ENCODE measurements at regions not wholly inside any gene's neighbourhood (a gene's known extent, or its start where the extent isn't known, plus 50 kb on each side); places are given as distances from the start of the nearest gene placed in this dataset.

DNA sequence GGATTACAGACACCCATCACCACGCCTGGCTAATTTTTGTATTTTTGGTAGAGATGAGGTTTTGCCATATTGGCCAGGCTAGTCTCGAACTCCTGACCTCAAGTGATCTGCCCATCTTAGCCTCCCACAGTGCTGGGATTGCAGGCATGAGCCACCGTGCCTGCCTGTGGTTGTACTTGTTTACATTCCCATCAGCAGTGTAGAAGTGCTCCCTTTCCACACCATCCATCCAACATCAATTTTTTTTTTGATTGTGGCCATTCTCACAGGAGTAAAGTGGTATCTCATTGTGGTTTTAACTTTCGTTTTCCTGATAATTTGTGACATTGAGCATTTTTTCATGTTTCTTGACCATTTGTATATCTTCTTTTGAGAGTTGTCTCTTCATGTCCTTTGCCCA, 1019.4 kb upstream of the SLC10A2 start:
- no peak for DNase-seq (ENCODE audit: low read depth)
- Histone ChIP-seq H3K27me3 (ENCODE audit: control insufficient read depth, insufficient read depth, low read length) (no peaks in the 10 kb centered on the region), H3K4me3 (ENCODE audit: low read depth, low read length) (no peak overlapping the region), H3K36me3 (ENCODE audit: control insufficient read depth, insufficient read depth, low read length) (no peaks in the 10 kb centered on the region)
- TF ChIP-seq, protein P1, sequence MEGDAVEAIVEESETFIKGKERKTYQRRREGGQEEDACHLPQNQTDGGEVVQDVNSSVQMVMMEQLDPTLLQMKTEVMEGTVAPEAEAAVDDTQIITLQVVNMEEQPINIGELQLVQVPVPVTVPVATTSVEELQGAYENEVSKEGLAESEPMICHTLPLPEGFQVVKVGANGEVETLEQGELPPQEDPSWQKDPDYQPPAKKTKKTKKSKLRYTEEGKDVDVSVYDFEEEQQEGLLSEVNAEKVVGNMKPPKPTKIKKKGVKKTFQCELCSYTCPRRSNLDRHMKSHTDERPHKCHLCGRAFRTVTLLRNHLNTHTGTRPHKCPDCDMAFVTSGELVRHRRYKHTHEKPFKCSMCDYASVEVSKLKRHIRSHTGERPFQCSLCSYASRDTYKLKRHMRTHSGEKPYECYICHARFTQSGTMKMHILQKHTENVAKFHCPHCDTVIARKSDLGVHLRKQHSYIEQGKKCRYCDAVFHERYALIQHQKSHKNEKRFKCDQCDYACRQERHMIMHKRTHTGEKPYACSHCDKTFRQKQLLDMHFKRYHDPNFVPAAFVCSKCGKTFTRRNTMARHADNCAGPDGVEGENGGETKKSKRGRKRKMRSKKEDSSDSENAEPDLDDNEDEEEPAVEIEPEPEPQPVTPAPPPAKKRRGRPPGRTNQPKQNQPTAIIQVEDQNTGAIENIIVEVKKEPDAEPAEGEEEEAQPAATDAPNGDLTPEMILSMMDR (IDR thresholded peaks at IDR 0.05; ENCODE audit: insufficient read depth, low read length, severe bottlenecking): no peak
- no peak for FAIRE-seq

DNA sequence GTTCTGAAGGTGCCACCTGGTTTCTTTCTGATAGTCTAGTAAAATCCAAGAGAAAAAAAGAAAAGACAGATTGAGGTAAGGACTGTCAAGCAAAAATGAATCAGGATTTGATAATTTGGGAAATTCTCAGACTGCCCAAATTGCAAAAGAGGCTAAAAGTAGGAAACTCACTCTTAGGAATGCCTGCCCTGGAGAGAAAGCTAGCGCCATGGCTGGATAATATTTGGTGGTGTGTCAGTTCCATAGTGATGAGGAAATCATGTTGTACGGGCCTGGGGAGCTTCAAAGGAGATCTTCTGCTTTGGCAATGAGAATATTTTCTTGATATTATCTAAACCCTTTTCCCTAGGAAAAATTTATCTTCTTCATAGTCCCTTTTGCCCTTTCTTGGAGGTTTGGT, 1008.1 kb upstream of the SLC10A2 start:
- DNase-seq (ENCODE audit: low read depth) (no peak), FAIRE-seq (no peak)
- H3K27me3 ChIP-seq (ENCODE audit: control insufficient read depth, insufficient read depth, low read length): no peaks in the 10 kb centered on the region
- H3K4me3 ChIP-seq (ENCODE audit: low read depth, low read length): no peak overlapping the region
- TF ChIP-seq, protein P1 (IDR thresholded peaks at IDR 0.05; ENCODE audit: insufficient read depth, low read length, severe bottlenecking): no peak
- H3K36me3 ChIP-seq (ENCODE audit: control insufficient read depth, insufficient read depth, low read length): no peaks in the 10 kb centered on the region

DNA sequence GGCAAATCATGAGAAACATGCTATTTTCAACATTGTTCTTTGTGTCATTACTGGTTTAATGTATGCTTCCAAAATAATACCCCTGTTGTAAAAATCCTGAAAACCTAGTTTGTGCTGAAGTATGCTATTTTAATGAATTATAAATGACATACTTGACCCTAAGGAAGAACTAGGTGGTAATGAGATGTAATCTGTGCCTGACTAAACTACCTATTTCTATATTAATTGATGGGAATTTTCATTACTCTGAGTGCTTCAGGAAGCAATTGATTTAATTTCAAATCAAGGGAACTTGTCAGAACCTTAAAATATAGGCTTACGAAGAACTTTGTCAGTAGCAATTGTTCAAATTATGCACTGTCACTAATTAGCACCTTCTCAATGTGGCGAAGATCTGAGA, 1005.6 kb upstream of the SLC10A2 start:
- TF ChIP-seq, protein P1 (IDR thresholded peaks at IDR 0.05; ENCODE audit: insufficient read depth, low read length, severe bottlenecking): no peak
- H3K27me3 ChIP-seq (ENCODE audit: control insufficient read depth, insufficient read depth, low read length): no peaks in the 10 kb centered on the region
- no peaks in the 10 kb centered on the region for H3K36me3 ChIP-seq (ENCODE audit: control insufficient read depth, insufficient read depth, low read length)
- DNase-seq (ENCODE audit: low read depth) (no peak), FAIRE-seq (no peak)
- no peak overlapping the region for H3K4me3 ChIP-seq (ENCODE audit: low read depth, low read length)

DNA sequence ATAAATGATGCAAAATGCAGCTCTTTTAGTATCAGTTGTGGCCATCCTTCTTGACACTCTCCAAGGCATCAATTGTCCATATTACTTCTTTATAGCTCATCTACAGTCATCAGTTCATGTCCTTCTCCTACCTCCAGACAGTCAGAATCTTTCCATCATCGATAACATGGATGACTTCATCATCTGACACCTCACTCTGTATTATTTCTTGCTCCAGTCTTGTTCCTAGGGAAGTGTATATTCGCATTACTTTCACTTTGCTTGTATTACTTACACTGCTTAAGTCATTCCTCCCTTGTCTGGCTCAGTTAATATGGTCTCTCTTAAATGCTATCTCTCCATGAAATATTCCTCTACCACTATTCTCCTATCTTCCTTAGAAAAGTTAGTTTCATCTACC, 999.1 kb upstream of the SLC10A2 start:
- H3K4me3 ChIP-seq (ENCODE audit: low read depth, low read length): no peak overlapping the region
- DNase-seq (ENCODE audit: low read depth): no peak
- no peaks in the 10 kb centered on the region for H3K27me3 ChIP-seq (ENCODE audit: control insufficient read depth, insufficient read depth, low read length)
- no peaks in the 10 kb centered on the region for H3K36me3 ChIP-seq (ENCODE audit: control insufficient read depth, insufficient read depth, low read length)
- TF ChIP-seq, protein P1 (IDR thresholded peaks at IDR 0.05; ENCODE audit: insufficient read depth, low read length, severe bottlenecking): no peak
- FAIRE-seq: no peak

DNA sequence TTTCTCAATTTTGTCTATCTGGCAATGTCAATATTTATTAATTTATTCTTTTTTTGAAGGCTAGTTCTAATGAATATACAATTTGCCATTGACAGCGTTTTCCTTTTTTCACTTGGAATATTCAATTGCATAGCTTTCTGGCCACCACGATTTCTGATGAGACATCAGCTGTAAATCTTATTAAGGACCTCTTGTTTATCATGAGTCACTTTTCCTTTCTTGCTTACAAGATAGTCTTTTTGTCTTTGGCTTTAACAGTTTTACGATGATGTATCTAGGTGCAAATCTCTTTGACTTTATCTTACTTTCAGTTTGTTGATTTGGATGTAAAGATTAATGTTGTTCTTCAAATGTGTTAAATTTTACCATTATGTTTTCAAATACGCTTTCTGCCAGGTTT, 991.6 kb upstream of the SLC10A2 start:
- TF ChIP-seq, protein P1 (IDR thresholded peaks at IDR 0.05; ENCODE audit: insufficient read depth, low read length, severe bottlenecking): no peak
- DNase-seq (ENCODE audit: low read depth): no peak
- Histone ChIP-seq H3K27me3 (ENCODE audit: control insufficient read depth, insufficient read depth, low read length) (no peaks in the 10 kb centered on the region), H3K36me3 (ENCODE audit: control insufficient read depth, insufficient read depth, low read length) (no peaks in the 10 kb centered on the region), H3K4me3 (ENCODE audit: low read depth, low read length) (no peak overlapping the region)
- FAIRE-seq: no peak

DNA sequence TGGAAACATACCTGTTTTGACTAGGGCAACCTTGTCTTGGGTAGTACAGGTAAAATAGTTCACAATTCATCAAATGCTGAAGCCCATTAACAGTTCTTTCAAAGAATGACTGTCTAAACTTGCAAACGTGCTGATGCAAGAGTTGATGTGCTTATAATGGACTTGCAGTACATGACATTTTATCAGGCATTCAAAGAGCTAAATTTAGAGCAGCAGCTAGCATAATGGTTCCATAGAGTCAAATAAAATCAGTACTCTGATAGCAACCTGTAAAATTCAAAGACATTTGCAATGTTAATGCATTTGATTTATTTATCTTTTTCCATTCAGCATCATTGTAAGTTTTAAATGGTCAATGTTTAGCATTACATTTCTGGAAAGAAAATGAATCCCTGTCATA, 979.7 kb upstream of the SLC10A2 start:
- Histone ChIP-seq H3K4me3 (ENCODE audit: low read depth, low read length) (no peak overlapping the region), H3K36me3 (ENCODE audit: control insufficient read depth, insufficient read depth, low read length) (no peaks in the 10 kb centered on the region), H3K27me3 (ENCODE audit: control insufficient read depth, insufficient read depth, low read length) (no peaks in the 10 kb centered on the region)
- FAIRE-seq: no peak
- no peak for DNase-seq (ENCODE audit: low read depth)
- TF ChIP-seq, protein P1 (IDR thresholded peaks at IDR 0.05; ENCODE audit: insufficient read depth, low read length, severe bottlenecking): no peak
